ENCODE measurements at regions not wholly inside any gene's neighbourhood (a gene's known extent, or its start where the extent isn't known, plus 50 kb on each side); places are given as distances from the start of the nearest gene placed in this dataset.

DNA sequence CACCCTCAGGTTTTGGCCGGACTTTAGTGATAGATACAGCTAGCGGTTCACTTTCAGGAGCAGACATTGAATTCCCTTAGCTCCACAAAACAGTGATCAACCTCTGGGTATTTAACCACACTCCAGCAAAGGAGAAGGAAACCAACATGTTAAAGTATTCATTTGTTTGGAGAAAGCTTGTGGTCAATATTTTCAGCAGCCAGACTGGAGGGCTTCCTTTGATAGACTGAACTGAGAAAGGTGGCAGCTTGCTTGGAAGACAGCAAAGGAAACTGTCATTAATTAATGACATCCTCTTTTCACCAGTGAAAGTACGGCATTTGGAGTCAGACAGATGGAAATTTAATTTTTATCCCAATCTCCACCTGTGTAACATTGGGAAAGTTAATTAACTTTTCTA is 289.1 kb upstream of the CLNK start:
- no peak for DNase-seq

DNA sequence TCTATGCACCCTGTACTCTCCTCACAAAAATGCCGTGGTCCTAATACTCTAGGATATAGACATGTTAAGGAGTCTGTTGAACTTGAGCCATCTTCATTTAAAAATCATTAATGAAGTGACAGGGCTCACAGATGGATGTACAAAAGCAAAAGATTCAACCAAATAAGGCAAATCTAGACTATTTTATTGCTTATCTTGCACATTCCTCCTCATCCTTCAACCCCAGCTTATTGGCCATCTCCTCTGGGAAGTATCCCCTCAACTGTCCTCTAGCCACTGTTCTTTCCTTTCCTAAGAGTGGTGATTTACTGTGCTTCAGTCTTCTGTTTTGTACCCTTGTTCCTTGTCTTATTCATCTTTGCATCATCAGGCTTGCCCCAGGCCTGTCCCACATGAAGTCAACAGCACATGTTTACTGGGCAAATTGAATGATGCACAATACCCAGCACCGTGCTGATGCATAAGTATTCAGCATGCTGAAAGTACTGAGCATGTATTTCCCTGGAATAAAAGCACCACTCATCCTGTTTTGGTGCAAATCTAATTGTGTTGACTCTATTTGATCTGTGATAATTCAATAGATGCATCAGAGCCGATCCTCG is 287.3 kb upstream of the CLNK start:
- no peak for DNase-seq

DNA sequence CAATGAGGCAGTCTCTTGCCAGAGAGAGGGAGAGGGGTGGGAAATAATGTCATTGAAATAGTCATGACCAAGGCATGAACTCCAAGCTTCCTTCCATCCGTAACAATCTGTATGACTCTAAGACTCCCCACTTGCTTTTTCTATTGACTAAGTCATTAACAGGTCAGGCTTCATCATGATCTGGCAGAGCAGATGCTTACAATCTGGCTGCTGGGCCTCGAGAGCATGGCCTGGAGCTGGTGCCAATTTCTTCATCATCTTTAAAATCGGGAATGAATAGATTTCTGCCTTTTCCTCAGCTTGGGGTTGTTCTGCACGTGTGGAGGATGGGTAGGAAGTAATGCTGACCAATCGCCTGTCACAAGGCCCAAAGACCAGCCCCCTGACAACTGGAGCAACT is 280.6 kb upstream of the CLNK start:
- DNase-seq = no peak

DNA sequence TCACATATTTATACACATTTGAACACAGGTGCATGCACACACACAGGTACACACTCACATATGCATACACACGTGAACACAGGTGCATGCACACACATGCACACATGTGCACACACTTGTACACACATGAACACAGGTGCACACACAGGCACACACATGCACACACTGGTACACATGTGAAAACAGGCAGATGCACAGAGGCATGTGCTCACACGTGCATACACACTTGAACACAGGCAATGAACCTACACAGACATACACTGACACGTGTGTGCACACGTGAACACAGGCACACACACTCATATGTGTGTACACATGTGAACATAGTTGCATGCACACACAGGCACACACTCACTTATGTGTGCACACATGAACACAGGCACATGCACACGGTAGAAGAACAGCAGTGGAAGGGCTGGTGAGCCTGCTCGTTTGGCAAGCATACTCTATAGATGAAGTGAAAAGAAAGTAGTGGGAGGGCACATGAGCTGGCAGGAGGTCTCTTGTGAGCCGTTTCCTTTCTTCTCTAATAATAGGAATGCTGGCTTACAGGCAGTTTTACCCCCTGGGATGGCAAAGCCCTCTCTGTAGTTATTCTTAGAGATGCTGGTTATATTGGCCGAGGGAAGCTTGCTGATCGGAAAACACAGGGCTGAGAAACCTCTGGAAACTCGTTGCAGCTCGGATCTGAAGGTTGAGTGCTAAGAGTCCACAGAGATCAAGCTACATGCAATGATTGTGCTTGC is 279.6 kb upstream of the CLNK start:
- no peak for DNase-seq

DNA sequence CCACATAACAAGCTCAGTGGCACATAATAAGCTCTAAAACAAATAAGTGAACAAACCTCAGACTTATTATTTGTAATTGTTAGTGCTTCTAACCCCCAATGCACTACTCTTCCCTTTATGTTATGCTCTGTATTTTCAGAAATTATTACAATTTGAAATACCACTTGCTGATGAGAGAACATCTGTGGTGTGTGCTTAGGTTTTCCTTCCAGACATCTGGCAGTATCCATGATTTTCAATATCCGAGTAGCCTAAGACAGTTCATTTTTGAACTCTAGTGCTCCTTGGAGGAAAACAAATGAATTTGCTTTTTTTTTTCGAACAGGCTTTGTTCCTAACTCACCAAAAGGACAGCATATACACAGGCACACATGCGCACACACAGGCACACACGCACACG is 278.7 kb upstream of the CLNK start:
- DNase-seq = no peak

DNA sequence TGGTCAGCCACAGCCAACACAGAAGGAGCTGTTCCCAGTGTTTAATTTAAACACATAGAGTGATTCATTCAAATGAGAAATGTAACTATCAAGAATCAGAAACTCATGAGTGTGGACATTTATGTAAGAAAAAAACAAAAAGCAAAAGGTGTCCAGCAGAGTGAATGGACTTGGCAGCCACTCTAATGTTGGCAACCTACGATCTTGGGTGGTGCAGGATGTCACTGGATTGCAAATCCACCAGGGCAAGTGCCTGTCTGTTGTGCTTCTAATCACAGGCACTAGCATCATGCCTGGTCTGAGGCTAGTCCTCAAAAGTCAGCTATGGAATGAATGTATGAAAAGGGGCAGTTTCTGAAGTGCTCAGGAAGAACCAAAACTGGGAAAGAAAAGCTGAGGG is 277.7 kb upstream of the CLNK start:
- DNase-seq = no peak

DNA sequence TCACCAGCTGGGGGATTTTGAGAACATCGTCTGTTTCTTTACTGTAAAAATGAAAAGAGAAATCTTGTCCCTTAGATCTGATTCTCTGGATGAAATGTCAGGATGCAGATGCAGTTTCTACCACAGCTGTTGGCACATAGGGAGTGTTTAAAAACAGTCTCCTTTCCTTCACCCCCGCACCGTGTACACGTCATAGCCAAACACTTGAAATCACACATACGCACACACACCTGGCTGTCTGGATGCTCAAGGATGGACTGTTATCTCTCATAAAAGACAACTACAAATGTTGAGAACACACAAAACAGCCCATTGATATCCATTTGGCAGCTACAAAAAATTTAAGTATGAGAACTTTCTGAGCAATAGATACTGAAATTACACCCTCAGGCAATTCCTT is 275.8 kb upstream of the CLNK start:
- DNase-seq = no peak

DNA sequence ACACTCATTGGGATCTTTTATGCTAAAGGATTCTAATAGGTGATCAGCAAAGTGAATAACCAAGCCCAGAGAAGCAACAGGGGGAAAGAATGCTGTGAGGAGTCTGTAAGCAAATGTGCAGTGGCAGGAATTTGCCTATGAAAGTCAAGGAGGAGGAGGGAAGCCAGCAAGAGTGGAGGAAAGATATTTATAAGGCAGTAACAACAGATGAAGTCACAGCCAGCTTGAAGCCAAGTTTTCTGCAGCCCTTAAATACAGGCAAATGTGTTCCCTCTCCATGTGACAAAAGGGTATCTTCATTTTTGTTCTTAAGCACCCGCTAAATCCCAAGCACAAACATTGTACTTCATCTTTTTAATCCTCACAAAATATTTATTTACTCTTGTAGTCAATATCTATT is 275.0 kb upstream of the CLNK start:
- DNase-seq = no peak

DNA sequence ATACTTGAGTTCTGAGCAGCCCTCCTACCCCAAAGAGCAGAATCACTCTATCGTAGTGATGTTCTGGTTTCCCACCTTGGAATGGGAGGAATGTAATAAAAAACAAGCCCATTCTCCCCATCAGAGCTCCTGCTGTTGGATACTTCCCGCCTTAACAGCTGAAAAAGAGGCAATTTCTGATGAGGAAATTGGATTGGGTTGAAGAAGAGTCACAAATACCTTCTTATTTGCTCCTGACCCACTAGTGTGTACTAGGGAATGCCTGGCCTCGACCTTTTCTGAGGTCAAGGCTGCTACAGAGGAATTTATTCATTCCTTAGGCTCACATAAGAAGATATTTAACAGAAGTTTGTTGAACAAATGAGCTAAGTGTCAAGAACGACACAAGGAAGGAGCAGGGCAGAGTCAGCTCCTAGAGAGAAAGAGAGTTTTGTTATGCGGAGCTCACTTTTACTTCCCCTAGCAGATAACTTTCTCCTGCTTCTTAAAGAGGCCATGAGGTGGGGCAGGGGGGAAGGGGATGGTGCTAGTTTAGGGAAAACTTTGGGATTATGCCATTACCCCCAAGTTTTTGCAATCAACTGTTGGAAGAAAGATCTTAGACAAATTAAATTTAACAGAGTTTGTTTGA is 273.8 kb upstream of the CLNK start:
- no peak for DNase-seq

DNA sequence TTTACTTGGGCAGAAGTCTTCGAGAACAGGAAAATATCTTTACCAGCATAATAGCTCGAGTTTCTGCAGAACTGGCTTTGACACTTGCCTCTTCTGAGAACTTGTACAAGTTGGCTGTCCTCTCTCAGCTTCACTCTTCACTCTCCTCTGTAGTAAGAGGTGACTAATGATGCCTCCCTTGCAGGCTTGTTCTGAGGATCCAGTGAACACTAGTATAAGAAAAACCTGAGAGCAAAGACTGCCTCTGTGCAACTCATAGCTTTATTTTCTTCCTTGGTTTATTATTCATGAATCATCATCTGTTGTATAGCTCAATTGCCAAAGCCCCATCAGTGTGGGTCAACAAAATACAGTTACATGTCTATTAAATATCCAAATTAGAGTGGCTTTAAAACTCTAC is 266.7 kb upstream of the CLNK start:
- no peak for DNase-seq

DNA sequence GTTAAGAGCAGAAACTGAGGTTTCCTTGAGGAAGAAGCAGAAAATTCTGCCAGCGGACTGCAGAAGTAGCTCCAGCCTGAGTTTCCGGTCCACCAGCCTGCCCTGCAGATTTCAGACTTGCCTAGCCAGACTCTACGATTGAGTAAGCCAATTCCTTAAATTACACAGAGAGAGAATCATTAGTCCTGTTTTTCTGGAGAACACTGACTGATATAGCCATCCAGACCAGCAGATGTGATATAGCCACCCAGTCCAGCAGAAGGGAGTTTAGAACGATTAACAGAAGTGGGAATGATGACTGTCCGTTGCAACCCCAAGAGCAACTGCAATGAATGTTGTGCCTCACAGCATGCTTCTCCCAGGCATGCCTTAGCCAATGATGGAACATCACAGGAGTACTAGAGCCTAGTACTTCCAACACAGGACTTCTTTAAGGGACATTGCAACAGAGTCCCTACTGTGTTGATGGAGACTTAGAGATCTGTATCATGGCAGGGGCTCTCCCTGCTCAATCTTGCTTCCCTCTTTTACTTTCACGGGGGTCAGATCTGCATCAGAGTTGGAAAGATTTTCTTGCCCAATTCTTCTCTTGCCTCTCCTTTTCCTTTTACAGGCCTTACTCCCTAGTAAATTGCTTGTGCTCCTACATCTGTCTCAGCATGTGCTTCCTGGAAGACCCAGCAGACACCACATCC is 264.6 kb upstream of the CLNK start:
- no peak for DNase-seq

DNA sequence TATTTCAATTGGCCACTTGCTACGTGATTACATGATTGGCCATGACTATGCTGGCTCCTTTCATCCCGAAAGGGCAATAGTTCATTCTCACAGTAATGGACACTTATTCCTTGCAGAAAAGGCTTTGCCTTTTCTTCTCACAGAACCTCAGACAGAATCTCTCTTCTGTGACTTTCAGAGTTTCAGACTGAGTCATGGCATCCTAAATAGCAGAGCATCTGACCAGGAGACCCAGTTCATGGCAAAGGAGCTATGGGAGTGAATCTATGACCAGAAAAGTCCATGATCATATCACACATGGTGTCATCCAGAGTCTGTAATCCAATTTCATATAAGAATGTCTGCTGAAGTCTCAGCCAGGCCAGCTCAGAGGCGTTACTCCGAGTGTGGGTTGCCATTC is 263.3 kb upstream of the CLNK start:
- DNase-seq = no peak

DNA sequence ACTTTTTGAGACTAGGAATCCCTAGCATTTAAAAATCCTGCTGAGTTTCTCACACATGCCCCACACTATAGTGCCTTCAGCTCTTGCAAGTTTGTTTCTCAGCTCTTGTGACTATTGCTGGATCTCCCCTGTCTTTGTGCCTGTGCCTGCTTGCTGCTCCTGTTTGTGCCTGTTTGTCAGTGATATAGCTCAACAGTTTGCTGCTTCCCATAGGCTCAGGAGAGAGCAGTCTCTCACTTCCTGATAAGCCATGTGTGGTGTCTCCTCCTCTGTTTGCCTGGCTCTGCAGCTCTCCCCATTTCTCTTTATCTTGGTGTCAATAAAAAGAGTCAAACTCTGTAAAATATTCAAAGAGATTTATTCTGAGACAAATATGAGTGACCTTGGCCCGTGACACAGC is 259.8 kb upstream of the CLNK start:
- DNase-seq = no peak

DNA sequence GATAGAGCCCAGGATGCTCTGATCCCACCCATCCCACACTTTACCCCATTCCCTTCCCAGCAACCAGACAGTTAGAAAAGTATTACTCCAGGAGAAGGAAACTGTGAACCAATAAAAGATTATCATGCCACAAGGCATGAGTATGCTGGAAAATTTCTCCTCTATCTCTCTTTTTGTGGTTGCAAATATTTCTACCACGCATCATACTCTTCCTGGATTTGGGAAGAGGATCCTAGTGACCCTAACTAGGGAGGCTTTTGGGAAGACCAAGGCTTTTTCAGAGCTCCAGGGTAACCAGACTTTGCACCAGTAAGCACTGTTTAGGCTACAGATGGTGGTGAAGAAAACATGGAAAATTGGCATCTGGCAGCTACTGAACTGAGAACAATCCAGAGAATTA is 257.6 kb upstream of the CLNK start:
- no peak for DNase-seq

DNA sequence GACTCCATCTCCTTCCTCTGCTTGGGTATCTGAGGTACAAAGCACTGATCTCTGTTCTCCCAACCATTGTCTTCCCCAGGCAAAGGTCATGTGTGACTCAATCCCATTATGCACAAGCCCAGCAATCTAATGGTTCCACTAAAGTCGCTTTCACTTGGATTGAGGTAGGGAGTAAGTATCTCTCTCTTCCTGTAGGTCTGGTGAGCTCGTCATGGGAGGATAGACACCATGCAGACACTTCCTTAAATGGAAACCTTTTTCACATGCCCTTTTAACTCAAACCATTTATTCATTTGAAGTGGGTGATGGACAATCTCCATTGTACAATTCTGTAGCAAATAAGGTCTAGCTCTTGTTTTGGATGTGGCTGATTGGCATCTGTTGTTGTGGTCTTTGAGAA is 245.2 kb upstream of the CLNK start:
- DNase-seq = no peak

DNA sequence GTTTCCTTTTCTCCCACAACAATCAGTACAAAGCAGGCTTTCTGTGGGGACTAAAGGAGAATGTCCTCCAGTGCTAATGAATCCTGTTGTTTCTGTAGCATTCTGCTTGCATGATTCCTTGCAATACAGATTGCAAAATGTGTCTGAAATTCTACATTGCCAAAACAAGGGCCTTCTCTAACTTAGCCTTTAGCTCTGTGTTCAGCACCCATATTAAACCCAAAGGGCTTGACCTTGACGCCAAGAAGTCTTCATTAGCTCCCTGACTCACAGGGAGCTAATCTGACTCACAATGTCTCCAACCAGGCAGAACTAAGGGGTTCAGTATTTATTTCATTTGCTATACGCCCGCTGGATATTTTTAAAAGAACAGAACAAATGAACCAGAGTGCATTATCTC is 241.4 kb upstream of the CLNK start:
- DNase-seq = no peak

DNA sequence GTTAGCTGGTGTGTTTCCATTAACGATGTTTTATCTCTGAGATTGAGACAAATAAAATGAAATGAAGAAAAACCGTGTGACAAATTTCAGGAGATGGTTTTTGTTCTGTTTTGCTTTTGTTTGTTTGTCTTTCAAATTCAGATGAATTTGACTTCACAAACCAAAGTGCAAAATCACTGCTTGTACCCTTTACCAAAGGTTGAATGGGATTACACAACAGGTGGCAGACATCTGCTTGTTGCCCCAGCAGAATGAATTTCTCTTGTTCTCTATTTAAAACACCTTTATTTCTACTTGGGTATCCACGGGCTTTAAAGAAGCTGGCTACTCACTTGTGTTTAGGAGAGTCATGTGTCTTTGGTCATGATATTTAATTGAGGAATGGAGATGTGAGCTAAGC is 239.7 kb upstream of the CLNK start:
- DNase-seq = no peak

DNA sequence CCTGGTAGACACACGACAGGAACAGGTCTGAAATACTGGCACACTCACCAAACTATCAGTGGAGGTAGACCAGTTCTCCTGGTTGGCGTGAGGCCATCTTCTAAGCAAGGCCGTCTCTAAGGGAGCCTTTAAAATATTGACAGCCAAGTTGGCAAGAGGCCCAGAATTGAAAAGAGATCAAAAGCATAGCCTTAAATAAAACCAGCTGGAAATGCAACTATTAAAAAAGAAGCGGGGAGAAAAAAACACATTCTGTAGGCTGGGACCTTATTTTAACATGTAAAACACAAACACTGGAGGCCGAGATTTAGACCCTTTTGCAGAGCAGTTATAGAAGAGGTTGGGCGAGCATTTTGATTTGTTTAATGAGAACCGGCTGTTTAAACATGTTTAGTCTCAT is 233.0 kb upstream of the CLNK start:
- no peak for DNase-seq

DNA sequence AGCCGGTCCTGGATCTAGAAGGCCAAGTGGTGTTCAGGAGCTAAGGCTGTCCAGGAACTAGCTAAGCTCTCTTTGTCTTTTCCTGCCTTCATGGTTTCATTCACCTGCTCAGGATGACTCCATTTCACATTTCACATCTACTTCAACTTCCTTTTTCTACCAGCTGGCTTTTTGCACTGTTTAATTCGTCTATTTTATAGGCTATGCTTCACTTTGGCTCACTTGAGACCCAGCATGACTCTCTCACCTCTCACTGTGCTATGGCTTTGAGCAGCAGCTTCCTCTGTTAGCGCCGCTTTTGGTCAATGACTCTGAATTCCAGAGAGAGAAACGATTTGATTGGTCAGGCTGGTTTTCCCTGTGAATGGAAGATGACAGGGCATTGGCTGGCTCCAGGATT is 213.5 kb upstream of the CLNK start:
- DNase-seq = no peak

DNA sequence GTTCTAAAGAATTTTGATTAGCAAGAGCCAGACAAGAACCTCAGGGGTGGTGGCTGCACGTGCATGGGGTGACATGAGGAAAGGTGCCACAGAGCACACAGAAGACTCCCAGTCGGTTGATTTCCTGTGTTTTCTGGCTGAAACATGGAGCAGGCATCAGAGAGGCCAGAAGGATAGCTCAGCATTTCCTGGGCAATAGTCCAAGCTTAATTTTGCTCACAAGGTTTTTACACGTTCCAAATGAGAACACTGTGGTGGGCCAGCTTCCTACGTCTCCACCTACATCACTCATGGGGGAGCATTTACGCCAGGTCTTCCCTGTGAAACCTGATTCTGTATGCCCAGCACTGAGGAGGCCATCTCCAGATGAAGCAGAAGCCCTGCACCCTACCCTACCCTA is 212.5 kb upstream of the CLNK start:
- DNase-seq = no peak

DNA sequence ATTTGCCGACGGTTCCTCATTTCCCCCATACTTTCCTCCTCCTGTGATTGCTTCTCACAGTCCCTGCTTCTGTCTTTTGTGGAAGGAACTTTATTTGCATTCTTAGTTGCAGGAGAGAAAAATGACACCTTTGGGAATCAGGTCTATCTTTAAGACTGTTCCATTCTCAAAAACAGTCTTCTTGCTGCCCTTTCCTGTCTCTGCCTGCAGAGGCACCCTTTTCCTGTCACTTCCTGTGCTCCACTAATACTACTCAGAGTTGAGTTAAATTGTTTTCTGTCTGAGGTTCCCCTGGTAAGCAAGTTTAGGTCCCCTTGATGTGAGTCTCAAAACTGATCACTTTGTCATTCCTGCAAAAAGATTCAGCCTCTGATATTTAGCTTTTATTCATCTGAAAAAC is 208.8 kb upstream of the CLNK start:
- no peak for DNase-seq

DNA sequence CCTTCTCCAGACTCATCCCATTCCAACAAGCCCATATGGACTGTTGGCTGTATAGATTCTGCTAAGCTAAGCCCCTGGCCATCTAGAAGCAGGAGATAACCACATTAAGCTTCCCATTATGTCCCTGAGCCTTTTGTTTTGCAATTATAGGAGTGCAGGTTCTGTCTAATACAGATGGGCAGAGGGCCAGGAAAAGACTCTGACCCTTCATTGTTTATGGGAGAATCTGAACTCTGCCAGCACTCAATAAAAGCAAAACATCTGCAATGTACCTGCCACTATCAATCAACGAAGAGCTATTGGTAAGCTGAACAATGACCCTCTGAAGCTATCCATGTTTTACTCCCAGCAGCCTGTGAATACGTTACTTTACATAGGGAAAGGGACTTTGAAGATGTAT is 207.3 kb upstream of the CLNK start:
- no peak for DNase-seq

DNA sequence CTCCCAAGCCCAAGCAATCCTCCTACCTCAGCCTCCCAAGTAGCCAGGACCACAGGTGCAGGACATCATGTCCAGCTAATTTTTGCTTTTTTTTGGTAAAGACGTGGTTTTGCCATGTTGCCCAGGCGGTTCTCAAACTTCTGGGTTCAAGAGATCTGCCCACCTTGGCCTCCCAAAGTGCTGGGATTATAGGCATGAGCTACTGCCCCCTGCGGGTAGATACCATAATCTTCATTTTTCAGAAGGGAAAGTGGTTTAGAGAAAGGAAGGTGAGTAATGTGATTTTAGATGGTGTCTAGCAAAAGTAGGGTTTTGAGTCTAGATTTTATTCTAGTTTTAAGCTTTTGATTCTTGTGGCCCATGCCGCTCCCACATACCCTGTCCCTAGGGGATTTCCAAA is 205.3 kb upstream of the CLNK start:
- no peak for DNase-seq

DNA sequence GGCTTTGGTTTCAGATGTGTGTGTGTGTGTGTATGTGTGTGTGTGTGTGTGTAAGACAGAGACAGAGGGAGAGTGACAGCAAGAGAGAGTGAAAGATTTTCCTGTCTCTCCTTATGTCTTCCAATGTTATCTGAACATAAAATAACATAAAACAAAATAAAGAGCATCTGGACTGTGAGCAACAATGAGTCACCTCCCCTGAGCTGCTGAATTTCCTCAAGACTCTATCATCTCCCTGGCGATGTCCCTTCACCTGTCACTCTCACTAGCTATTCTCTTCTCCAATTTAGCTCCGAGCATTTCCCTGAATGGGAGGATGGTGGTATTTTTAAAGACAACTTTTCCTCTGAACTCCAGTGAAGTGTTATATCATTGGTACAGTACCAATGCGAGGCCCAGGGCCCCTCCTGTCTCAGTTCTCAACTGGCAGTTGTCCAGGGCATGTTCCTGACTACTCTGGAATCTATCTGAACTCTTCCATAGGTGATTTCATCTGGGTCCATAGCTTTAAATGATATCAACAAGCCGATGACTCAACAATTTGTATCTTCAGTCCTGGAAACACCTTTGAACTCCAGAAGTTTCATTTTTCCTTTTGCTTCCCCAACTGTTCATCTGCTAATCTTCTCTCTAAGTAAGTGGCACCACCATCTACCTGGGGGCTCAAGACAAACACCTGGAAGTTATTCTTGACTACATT is 195.0 kb upstream of the CLNK start:
- DNase-seq = no peak

All from stimulated activated CD4-positive, alpha-beta T cell treated with anti-CD3 and anti-CD28 coated beads, Interleukin-15, amount 100 ng/mL, for 24 hours (primary cell).